VCaP (cell line): ENCODE measurements at regions not wholly inside any gene's neighbourhood (a gene's known extent, or its start where the extent isn't known, plus 50 kb on each side); places are given as distances from the start of the nearest gene placed in this dataset.
"Not testable (repeated sequence)": the region's sequence is repeated elsewhere in the genome, so short reads cannot be mapped to it uniquely, and the experiment has no call there.

Experiments
- H3K27ac ChIP-seq: fragments of 450-650 bp; 2 replicates; pipeline ENCODE4 v1.5.1; 2017
- TF ChIP-seq, protein P1 (sequence below): fragments of 450-650 bp; conservative IDR thresholded peaks from 2 replicates; pipeline ENCODE4 v1.5.1; 2017; ENCODE audit warnings: mild to moderate bottlenecking, moderate library complexity

DNA sequence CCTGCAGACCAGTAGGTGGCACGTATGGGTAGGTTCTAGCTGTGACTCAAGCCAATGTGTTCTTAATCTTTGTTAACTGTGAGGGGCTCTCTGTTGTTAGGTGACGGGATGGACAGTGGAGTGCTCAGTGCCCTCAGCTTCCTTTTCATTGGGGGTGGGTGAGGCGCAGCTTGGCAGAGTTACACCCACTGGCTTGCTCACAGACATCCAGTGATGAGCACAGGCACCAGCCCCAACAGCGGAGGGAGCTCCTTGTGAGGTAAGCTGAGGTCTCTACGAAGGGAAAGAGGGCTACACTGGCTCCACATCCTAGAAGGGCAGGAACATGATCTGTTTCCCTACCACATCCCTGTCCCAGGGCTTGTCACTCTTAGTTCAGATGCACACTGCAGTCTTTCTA, 871.3 kb downstream of the LRRIQ3 start:
- H3K27ac ChIP-seq: no peak overlapping the region
- TF ChIP-seq, protein P1, sequence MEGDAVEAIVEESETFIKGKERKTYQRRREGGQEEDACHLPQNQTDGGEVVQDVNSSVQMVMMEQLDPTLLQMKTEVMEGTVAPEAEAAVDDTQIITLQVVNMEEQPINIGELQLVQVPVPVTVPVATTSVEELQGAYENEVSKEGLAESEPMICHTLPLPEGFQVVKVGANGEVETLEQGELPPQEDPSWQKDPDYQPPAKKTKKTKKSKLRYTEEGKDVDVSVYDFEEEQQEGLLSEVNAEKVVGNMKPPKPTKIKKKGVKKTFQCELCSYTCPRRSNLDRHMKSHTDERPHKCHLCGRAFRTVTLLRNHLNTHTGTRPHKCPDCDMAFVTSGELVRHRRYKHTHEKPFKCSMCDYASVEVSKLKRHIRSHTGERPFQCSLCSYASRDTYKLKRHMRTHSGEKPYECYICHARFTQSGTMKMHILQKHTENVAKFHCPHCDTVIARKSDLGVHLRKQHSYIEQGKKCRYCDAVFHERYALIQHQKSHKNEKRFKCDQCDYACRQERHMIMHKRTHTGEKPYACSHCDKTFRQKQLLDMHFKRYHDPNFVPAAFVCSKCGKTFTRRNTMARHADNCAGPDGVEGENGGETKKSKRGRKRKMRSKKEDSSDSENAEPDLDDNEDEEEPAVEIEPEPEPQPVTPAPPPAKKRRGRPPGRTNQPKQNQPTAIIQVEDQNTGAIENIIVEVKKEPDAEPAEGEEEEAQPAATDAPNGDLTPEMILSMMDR: no peak

DNA sequence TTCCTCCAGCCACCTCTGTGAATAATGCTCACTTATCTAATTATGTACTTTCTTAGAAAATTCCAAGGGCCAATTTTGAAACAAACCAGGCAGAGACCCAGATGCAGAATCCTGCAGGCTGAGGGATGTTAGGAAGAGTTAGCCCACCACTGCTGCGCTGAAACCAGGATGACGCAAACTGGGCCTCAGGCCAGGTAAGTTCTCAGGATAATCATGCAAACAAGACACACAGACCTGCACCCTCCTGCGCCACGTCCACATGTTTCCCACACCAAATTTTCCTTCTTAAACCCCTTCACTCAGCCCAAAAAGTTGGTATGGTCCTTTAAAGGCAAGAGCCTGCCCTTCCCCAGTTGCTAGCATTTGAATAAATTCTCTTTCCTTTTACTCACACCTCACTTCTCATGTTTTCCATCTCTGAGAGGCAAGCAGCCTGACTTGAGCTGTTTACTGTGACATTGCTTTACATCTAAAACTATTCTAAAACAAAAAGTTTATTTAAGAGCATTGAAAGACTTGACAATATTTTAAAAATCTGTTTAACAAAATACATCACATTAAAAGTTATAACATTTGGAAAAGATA, 887.1 kb downstream of the LRRIQ3 start:
- TF ChIP-seq, protein P1: no peak
- H3K27ac ChIP-seq: no peak overlapping the region

DNA sequence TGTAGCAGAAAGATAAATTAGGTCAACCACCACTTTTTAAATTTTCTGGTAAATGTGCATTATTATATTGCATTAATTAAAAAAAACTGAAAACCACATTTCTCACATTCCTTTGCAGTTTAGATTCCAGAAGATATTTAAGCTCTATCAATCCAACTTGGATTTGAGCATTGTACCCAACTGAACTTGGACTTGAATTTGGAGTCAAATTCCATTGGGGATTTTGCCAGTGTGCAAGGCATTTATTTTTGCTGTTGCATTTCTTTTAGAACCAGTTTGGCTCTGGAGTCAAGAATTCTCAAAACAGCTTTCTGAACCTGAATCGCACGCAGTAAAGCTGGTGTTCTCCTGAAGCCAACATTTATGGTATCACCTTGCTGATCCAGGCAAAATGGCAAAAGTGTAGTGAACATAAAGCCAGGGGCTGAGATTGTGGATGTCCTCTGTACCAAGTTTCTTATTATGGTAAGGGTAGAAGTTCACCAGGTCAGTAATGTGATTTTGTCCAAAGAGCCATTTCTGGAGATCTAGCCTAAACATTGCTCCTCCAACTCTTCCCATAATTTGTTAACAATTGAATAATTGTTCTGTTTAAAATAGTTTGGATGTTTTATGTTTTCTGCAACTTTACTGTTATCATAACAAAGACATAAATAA, 890.9 kb downstream of the LRRIQ3 start:
- no peak overlapping the region for H3K27ac ChIP-seq
- TF ChIP-seq, protein P1: no peak

- no peak overlapping the region for H3K27ac ChIP-seq
- TF ChIP-seq, protein P1: no peak
Measured at GRCh38 chr1:73273886-73274285, 924.1 kb downstream of the LRRIQ3 start.

GRCh38 chr1:73245196-73245595, 952.8 kb downstream of the LRRIQ3 start:
- H3K27ac ChIP-seq: not testable (repeated sequence)

DNA sequence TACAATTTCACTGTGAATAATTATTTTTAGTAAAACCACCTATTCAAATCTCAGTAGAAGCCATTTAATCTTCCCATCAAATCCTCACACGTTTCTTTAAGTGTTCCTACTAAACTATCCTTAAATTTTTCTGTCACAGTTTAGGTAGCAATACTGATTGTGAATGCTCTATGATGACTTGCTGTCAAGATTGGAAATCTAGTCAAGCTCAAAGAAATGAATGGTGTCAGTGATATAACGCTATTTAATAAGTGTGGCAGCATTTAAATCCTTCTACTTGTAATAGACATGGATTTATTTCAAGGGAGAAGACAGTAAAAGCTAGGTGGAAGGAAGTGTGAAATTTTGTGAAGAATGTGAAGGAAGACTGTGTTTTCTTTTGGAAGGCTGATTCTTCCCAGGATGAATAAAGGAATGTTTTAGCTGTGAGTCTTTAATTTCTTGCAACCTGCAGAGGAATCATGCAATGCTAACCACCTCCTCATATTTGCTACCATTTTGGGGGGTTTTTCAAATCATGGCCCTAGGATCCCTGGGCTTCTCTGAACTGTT, 936.7 kb upstream of the NEGR1 start:
- TF ChIP-seq, protein P1: no peak
- H3K27ac ChIP-seq: no peak overlapping the region

DNA sequence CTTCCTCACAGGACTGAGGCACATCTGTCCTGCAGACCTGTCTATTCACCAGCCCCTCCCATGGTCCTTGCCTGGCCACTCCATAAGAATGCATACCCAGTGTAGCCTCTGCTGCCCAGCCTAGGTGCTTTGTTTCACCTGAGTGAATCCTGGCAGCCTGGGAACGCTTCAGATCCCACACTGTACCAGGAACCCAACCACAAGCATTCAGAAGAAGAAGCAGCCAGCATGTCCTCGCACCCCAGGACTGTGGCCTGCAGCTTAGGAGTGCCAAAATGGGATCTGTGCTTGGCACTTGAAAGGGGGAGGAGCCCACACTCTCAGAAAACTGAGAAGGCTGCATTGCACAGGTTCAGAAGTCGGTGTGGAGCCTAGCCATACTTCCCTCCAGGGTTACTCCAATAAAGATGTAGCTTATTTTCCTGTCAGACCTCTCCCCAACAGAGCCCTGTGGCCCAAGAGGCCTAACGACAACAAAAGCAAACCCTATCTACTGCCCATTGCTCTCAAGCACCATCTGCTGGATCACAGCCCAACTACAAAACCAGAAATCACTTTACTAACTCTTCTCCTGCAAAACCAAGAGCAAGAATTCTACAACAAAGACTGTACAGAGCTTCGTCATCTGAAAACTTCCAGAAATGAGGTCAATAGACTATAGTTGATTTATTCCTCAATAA, 923.1 kb upstream of the NEGR1 start:
- H3K27ac ChIP-seq: no peak overlapping the region
- TF ChIP-seq, protein P1: peak; percentile 51
